Right forelimb (tissue), 1 donor: ENCODE measurements at regions not wholly inside any gene's neighbourhood (a gene's known extent, or its start where the extent isn't known, plus 50 kb on each side); places are given as distances from the start of the nearest gene placed in this dataset.

ENCODE experiments used
- DNase-seq: peaks from one replicate; pipeline ENCODE4 v3.0.0-alpha.2; 2018

GRCh38 chr12:115758877-115759620 lies 518.4 kb downstream of the MED13L start:
- no peak for DNase-seq

- no peak for DNase-seq
Observed at GRCh38 chr12:115758183-115758582, 519.3 kb downstream of the MED13L start.

- DNase-seq, result no peak
Observed at GRCh38 chr12:115756804-115757203, 520.7 kb downstream of the MED13L start.

GRCh38 chr12:115756271-115756670 lies 521.2 kb downstream of the MED13L start:
- DNase-seq, result no peak

- DNase-seq, result no peak
Observed at GRCh38 chr12:115755725-115756085, 521.8 kb downstream of the MED13L start.

- DNase-seq, result no peak
Observed at GRCh38 chr12:115755061-115755724, 522.3 kb downstream of the MED13L start.

- peak; percentile 62 for DNase-seq
Observed at GRCh38 chr12:115752913-115753726, 524.4 kb downstream of the MED13L start.

GRCh38 chr12:115752156-115752555 lies 525.3 kb downstream of the MED13L start:
- no peak for DNase-seq

GRCh38 chr12:115750340-115750739 lies 527.2 kb downstream of the MED13L start:
- no peak for DNase-seq

- no peak for DNase-seq
Observed at GRCh38 chr12:115749071-115749841, 528.2 kb downstream of the MED13L start.

- no peak for DNase-seq
Observed at GRCh38 chr12:115740586-115741155, 536.8 kb downstream of the MED13L start.

GRCh38 chr12:115737895-115738294 lies 539.6 kb downstream of the MED13L start:
- DNase-seq, result no peak

GRCh38 chr12:115736360-115736759 lies 541.1 kb downstream of the MED13L start:
- no peak for DNase-seq

- DNase-seq, result no peak
Observed at GRCh38 chr12:115730975-115731541, 546.4 kb downstream of the MED13L start.

GRCh38 chr12:115726691-115727090 lies 550.8 kb downstream of the MED13L start:
- DNase-seq, result no peak

GRCh38 chr12:115722181-115722580 lies 555.3 kb downstream of the MED13L start:
- no peak for DNase-seq

GRCh38 chr12:115716551-115716950 lies 560.9 kb downstream of the MED13L start:
- DNase-seq, result no peak

GRCh38 chr12:115712676-115713075 lies 564.8 kb downstream of the MED13L start:
- DNase-seq, result no peak

- peak; percentile 72 for DNase-seq
Observed at GRCh38 chr12:115710104-115710564, 567.4 kb downstream of the MED13L start.

- DNase-seq, result peak; percentile 83
Observed at GRCh38 chr12:115709540-115710011, 567.9 kb downstream of the MED13L start.

GRCh38 chr12:115708801-115709200 lies 568.7 kb downstream of the MED13L start:
- DNase-seq, result no peak
